ENCODE measurements at regions not wholly inside any gene's neighbourhood (a gene's known extent, or its start where the extent isn't known, plus 50 kb on each side); places are given as distances from the start of the nearest gene placed in this dataset.

DNA sequence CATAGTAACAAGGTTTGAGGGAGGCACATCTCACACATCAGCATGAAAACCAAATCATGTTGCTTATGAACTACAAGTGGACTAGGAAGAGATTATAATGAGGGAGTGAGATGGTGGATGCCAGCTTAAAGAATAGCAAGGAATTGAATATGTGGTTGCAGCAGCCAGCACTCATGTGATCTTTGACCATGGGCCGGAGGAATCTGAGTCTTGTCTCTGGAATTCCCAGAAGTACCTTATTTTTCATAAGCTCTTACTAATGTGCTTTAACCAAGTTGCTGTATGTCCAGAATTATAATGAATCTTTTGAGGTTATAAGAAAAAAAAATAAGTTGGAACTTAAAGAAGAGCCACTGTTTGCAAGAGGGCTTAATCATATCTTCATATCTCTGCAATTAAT lies 97.0 kb downstream of the DISP1 start:
- no peaks in the 10 kb centered on the region for H3K36me3 ChIP-seq
- H3K27me3 ChIP-seq: no peaks in the 10 kb centered on the region
- intact Hi-C loops (cut with DNase I; ENCODE audit: low total_unique reads) (no loop called here), in situ Hi-C loops (cut with MboI; ENCODE audit: low sequenced_read_pairs in 4 of 4) (no loop called here)
- TF ChIP-seq, protein P1, sequence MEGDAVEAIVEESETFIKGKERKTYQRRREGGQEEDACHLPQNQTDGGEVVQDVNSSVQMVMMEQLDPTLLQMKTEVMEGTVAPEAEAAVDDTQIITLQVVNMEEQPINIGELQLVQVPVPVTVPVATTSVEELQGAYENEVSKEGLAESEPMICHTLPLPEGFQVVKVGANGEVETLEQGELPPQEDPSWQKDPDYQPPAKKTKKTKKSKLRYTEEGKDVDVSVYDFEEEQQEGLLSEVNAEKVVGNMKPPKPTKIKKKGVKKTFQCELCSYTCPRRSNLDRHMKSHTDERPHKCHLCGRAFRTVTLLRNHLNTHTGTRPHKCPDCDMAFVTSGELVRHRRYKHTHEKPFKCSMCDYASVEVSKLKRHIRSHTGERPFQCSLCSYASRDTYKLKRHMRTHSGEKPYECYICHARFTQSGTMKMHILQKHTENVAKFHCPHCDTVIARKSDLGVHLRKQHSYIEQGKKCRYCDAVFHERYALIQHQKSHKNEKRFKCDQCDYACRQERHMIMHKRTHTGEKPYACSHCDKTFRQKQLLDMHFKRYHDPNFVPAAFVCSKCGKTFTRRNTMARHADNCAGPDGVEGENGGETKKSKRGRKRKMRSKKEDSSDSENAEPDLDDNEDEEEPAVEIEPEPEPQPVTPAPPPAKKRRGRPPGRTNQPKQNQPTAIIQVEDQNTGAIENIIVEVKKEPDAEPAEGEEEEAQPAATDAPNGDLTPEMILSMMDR (IDR thresholded peaks at IDR 0.05 in 4 of 5, conservative IDR thresholded peaks at IDR 0.05 in 1 of 5): no peak
- no peak for TF ChIP-seq POLR2A (IDR thresholded peaks at IDR 0.05)
- no peak for ATAC-seq
- peaks cover 17 to 21% of the 10 kb centered on the region in 2 donors for H3K4me1 ChIP-seq
- no peak for DNase-seq
- H3K27ac ChIP-seq: no peak overlapping the region
- no peaks in the 10 kb centered on the region for H3K9me3 ChIP-seq
- H3K4me3 ChIP-seq: no peak overlapping the region

DNA sequence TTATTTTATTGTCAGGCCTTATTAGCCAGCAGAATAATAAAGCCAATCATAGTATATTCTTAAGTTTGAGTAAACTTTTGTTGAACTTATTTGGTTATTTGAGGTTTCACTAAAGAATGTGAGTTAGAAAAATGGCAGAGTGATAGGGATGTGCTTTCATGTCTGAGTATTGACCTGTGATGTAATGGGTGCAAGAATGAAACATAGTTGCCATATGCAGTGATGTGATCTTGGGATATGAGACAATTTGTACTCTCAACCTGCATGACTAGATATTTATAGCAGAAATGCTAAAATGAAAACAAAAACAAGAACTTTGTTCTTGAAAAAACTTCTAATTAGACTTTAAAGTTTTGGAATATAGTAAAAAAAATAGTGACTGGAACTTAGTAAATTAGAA lies 97.9 kb downstream of the DISP1 start:
- Histone ChIP-seq H3K9me3 (no peaks in the 10 kb centered on the region), H3K27ac (no peak overlapping the region), H3K27me3 (no peaks in the 10 kb centered on the region), H3K36me3 (no peaks in the 10 kb centered on the region), H3K4me1 (peaks cover 17 to 21% of the 10 kb centered on the region in 2 donors), H3K4me3 (no peak overlapping the region)
- DNase-seq: no peak
- TF ChIP-seq POLR2A (IDR thresholded peaks at IDR 0.05): no peak
- TF ChIP-seq, protein P1 (IDR thresholded peaks at IDR 0.05 in 4 of 5, conservative IDR thresholded peaks at IDR 0.05 in 1 of 5): no peak
- intact Hi-C loops (cut with DNase I; ENCODE audit: low total_unique reads) (no loop called here), in situ Hi-C loops (cut with MboI; ENCODE audit: low sequenced_read_pairs in 4 of 4) (no loop called here)
- ATAC-seq: no peak

DNA sequence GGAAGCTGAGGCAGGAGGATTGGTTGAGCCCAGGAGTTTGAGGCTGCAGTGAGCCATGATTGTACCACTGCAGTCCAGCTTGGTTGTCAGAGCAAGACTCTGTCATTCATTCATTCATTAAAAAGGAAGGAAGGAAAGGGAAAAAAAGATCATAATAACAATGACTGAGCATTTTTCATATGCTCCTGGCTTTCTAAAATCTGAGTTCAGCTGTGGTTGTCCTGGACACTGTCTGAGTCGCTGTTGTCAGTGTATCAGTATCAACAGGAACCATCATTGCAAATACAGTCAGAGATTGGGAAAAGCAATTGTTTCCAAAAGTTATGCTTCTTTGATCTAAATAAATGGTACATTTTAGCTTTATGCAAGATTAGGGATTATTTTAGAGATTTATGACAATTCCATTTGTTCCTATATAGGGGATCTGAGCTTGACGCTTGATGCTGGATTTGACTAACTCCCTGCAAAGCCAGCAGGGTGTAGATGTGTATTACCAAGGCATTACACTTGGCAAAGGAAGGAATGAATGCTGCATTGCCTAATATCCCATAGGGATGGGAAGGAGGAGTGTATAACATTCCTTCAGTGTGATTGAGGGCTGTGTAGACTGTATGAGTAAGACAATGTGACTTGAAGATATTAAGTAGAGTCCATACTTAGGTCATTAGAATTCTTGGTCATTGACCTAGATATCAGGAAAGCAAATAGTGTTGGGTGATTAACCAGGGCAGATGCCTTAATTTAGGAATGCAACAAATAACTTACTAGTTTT lies 100.2 kb downstream of the DISP1 start:
- DNase-seq: no peak
- in situ Hi-C loops (cut with MboI; ENCODE audit: low sequenced_read_pairs in 4 of 4): no loop called here
- Histone ChIP-seq H3K27me3 (no peaks in the 10 kb centered on the region), H3K9me3 (no peaks in the 10 kb centered on the region), H3K4me1 (peaks cover 7 to 11% of the 10 kb centered on the region in 2 donors), H3K4me3 (no peak overlapping the region), H3K36me3 (no peaks in the 10 kb centered on the region), H3K27ac (no peak overlapping the region)
- peak in 1 of 2 donors; percentile 33 for ATAC-seq
- intact Hi-C loops (cut with DNase I; ENCODE audit: low total_unique reads): no loop called here
- TF ChIP-seq, protein P1 (IDR thresholded peaks at IDR 0.05 in 4 of 5, conservative IDR thresholded peaks at IDR 0.05 in 1 of 5): no peak
- no peak for TF ChIP-seq POLR2A (IDR thresholded peaks at IDR 0.05)

DNA sequence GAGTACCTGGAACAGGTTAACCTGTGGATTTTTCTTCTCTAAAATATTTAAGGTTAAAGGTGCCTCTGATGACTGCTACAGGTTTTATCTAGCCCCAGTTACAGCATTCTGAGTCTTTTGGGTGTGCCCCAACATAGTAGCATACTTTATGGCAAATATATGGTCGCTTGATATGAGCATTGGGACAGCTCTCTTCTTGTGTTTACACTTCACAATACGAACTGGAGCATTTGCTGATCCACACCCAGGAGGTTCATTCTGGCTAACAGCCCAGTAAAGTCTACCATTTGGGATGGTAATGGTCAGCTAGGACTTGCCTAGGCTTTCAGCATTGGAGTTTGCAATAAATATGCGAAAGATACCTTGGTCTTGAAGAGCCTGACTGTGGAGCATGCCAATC lies 101.3 kb downstream of the DISP1 start:
- ATAC-seq (no peak), DNase-seq (no peak)
- TF ChIP-seq, protein P1 (IDR thresholded peaks at IDR 0.05 in 4 of 5, conservative IDR thresholded peaks at IDR 0.05 in 1 of 5): no peak
- TF ChIP-seq POLR2A (IDR thresholded peaks at IDR 0.05): no peak
- Histone ChIP-seq H3K4me3 (no peak overlapping the region), H3K36me3 (no peaks in the 10 kb centered on the region), H3K27ac (no peak overlapping the region), H3K9me3 (no peaks in the 10 kb centered on the region), H3K4me1 (peaks cover 4% of the 10 kb centered on the region in 2 donors), H3K27me3 (no peaks in the 10 kb centered on the region)
- intact Hi-C loops (cut with DNase I; ENCODE audit: low total_unique reads) (no loop called here), in situ Hi-C loops (cut with MboI; ENCODE audit: low sequenced_read_pairs in 4 of 4) (no loop called here)

Data from gastrocnemius medialis (tissue), 4 donors.